NCI-H187 (cell line): ENCODE measurements at regions not wholly inside any gene's neighbourhood (a gene's known extent, or its start where the extent isn't known, plus 50 kb on each side); places are given as distances from the start of the nearest gene placed in this dataset.

ENCODE experiments used
- DNase-seq, 2 experiments: peaks; one replicate each; lab custom pipeline; 2025; lab: John Stamatoyannopoulos, UW

GRCh38 chr15:93527374-93528050 is 438.5 kb upstream of the RGMA start:
- DNase-seq: no peak

GRCh38 chr15:93524432-93524831 is 435.4 kb upstream of the RGMA start:
- DNase-seq: no peak

- DNase-seq: no peak
Observed at GRCh38 chr15:93523481-93523880, 434.5 kb upstream of the RGMA start.

DNA sequence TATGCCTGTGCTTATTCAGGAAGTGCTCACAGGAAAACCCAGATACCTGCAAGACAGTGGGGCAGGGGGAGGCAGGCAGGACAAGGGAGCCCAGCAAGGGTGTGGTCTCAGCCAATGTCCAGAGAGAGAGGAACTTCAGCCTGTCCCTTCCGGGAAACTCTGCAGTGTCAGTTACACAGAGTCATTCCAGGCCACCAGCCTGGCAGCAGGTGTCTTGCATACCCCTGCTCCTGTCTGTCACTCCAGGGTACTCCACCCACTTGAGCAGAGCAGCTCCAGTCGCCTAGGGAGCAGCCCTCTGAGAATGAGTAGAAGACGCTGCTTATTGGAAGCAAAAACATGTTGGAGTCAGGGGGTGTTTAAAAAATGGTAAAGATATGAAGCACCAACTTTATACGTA is 431.2 kb upstream of the RGMA start:
- DNase-seq: no peak

DNA sequence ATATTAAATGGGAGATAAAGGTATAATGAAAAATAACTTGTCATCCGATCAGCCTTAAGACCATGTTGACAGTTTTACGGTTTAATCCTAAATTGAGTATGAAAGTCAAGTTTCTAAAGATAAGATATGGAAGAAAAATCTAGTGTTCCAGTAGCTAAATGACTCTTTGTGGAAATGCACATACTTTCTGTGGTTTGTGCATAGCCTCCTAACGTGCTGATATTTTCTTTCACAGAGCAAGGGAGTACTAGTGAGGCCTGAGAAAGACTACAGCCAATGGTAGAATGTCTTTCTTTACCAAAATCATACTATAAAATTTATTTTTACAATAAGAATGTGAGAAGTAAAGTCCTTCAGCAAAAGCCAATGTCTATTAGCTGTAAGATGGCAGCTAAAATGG is 430.6 kb upstream of the RGMA start:
- DNase-seq: no peak

- no peak for DNase-seq
Observed at GRCh38 chr15:93517176-93517575, 428.2 kb upstream of the RGMA start.

GRCh38 chr15:93515256-93516051 is 426.4 kb upstream of the RGMA start:
- no peak for DNase-seq

GRCh38 chr15:93506646-93507045 is 417.6 kb upstream of the RGMA start:
- no peak for DNase-seq

DNA sequence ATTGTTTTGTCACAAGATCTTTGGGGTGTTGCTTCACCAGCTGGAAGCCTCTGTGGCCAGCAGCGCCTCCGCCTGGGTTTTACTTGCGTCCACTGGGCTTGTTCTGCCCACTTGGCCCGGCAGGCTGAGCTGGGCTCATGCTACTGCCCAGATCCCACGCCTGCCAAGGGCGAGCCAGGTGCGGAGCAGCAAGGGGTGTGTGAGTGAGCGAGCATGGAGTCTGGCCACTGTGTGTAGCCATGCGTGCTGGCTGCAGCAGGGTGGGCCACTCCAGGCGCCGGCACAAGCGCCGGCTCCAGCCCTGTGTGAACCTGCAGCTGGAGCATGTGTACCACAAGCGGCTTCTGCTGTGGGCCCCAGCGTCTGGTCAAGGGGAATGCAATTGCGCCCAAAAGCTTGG is 416.5 kb upstream of the RGMA start:
- DNase-seq: no peak

DNA sequence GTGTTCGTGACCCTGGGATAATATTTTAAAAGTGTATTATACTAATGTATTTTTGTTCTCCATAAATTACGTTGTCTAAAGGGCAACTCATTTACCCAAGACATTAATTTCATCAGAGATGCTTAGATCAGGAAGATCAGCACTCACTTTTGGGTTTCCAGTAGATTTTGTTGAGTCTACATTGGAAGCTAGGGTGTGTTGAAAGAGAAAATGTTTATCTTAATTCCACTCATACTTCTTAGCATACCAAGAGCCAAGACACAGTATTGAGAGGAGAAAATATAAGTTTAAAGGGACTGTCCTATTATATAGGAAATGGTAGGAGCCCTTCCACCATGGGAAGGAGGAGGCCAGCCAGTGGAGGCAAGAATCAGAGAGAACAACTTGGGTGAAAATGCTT is 412.9 kb upstream of the RGMA start:
- no peak for DNase-seq

DNA sequence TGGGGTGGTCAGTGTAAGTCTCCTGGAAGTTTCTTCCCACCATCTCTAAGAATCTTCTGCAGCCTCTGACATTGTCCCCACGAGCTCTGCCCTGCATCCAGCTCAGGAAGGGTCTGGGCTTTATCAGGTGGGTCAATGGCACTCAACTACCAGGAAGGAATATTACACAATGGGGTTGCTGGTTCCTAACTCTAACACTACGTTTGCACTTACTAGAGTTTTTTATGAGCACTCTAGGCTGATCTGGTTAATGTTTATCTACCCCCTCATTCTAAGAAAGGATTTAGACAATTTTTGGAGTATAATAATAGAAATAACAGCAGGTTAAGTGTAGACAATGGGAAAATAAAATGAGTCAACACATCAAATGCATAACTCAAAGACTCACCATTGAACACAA is 411.1 kb upstream of the RGMA start:
- no peak for DNase-seq

GRCh38 chr15:93497291-93497690 is 408.3 kb upstream of the RGMA start:
- no peak for DNase-seq

GRCh38 chr15:93496888-93497287 is 407.9 kb upstream of the RGMA start:
- DNase-seq: no peak

DNA sequence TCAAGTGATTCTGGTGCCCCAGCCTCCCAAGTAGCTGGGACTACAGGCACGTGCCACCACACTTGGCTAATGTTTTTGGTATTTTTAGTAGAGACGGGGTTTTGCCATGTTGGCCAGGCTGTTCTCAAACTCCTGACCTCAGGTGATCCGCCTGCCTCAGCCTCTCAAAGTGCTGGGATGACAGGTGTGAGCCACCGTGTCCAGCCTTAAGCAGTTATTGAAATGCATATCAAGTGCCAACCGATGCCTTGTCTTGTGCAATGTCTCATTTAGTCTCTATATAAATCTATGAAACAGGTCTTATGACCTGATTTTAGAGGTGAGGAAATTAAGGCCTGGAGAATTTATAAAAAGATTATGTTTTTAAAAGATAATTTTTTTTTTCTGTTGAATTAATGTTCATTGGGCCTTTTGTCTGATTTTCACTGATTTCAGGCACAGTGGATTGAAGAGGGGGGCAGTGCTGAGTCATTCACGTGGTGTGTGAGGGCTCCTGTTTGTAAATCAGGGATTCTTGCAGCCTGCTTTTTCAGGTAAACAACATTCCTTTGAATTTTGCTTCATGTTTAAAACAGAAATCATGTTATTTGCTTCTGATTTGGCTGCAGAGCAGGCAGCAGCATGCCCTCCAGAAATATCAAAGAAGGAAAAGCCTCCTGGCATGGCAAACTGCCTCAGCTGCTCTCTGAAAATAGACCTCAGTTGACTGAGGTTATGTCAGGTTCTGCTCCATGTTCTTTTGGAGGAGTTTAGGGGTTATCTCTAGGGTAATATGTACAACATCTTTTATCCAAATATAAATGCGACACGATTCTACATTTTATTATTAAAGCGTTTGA is 407.0 kb upstream of the RGMA start:
- no peak for DNase-seq

- no peak for DNase-seq
Observed at GRCh38 chr15:93493172-93493571, 404.2 kb upstream of the RGMA start.

GRCh38 chr15:93491291-93491690 is 402.3 kb upstream of the RGMA start:
- DNase-seq: no peak

DNA sequence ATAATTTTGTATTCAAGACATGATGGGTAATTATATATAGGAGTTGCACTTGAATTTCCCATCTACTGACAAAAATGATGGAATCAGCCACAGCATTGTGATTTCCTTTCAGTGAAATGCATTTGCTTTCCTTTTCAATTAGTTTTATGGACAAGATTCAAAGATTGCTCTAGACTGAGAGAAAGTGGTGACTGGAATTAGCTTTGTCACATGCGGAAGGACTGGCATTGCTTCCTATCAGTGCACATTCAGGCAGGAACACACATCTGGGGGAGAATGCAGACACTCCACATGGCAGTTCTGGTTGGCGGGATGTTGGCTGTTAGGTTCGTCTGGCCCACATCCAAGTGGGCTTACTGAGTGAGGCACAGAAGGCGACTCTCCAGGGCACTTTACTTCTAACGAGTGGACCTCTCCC is 399.3 kb upstream of the RGMA start:
- DNase-seq: no peak

DNA sequence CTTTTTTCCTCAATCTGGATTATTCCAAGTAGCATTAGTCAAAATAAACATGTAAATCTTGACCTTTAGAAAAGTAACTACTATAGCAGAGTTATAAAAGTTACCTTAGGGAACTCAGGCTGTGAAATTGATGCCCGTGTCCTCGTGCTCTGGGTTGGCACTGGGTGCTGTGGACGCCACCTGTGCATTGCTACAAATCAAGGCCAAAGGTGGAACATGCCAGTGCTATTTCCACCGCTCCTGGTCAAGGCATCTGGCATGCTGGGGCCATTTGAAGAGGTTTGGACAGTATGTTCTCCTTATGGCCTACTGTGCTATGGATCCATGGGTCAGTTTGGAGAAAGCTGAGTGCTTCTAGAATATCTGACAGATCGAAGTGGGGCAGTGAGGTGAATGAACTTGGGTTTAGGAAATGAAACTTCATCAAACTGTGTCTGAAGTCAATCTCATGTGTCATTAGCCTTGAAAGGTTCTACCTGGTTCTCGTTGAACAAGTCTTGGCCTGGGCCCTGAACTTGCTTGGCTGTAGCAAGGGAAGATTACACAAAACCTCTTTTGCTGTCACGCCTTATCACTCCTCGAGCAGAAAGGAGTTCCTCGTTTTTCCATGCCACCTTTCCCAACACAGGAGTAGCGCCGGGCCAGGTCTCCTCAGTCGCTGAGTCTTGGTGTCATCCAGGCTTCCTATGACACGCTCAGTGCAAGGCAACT is 397.6 kb upstream of the RGMA start:
- no peak for DNase-seq

DNA sequence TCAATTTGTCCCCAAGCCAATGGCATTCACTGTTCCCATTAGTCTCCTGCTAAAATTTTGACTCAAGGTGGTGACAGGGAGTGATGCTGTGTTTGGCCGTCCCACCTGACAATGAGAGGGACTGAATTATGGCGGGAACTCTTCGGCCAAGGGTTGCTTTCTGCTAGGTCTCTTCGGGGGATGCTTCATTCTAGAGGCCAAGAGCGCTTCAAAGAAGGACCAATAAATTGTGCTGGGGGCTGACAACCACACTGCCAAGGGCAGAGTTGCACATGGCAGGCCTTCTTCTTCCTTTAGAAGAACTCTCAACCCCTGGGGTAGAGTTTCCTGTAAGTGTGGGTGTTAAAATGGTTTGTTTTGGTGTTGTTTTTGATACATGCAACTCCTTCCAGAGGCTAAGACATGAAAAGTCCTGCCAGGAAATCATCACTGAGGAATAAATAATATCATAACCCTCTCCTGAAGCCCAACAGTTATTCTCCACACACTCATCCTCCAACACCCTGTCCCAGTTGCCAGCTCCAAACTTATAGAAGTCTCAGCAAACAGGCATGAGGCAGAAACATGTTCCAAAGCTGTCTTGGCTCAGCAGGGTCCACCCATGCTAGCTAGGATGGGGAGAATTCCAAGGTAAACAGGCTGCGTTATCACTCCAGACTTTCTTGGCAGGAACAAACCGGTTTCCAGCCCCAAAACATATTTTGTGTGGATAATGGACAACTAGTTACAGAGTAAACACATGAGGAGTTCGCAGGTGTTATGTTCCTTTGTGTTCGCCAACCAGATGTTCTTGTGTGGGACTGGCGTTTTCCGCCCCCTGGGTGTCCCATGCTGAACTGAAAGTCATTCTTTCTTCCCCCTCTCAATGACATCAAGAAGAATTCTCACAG is 396.7 kb upstream of the RGMA start:
- DNase-seq: no peak

DNA sequence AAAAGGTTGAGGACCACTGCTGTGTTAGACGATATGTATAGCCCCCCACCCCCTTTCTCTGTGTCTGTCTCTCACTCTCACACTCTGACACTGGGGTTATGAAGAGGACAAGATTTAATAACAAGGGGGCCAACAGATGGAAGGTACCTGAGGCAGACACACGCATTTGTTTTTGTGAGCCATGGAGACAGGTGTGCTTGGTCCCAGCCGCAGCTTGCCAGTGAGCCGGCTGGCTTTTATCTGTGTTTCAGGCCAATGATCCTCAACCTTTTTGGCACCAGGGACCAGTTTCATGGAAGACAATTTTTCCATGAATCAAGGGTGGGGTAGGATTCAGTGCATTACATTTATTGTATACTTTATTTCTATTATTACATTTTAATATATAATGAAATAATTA is 394.9 kb upstream of the RGMA start:
- DNase-seq: no peak

DNA sequence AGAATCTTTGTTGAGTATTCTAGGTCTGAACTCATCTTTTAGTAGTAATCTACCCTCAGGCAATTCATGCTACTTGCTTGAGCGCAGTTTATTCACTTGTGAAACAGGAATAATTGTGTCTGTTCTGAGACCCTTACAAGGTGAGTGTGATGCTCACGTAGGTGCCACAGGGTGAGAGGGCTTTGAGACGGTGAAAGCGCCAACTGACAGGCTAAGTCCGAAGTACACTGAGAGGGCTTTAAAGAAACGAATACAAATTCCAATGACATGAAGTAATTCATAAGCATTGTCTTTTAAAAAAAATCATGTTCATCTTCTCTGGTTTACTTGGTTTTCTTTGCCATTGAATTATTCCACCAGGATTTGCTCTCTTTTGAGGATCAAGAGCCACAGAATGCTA is 393.7 kb upstream of the RGMA start:
- DNase-seq: no peak
